ENCODE measurements at regions not wholly inside any gene's neighbourhood (a gene's known extent, or its start where the extent isn't known, plus 50 kb on each side); places are given as distances from the start of the nearest gene placed in this dataset.

GRCh38 chr5:17766031-17766430 lies 131.8 kb downstream of the TAF11L14 start:
- no TSS peak for BruUV-seq (replicated peaks)
- intact Hi-C loops (cut with micrococcal nuclease; ENCODE audit: unreplicated experiment): loop anchor here (10.0 kb wide), 1 partner anchor 551 kb away; the partner anchor contains the start of gene BASP1
- H3K27me3 ChIP-seq (replicated peaks; ENCODE audit: control insufficient read depth, insufficient read depth, low read length): no peaks in the 10 kb centered on the region
- H3K4me3 ChIP-seq (ENCODE audit: low read depth, low read length): no peak overlapping the region
- DNase-seq: no peak
- CTCF ChIA-PET: no interaction called here
- no peak for TF ChIP-seq CTCF (IDR thresholded peaks at IDR 0.05; ENCODE audit: insufficient read depth in 1 of 2, low read depth in 1 of 2, low read length in 1 of 2, severe bottlenecking in 1 of 2, unreplicated experiment in 1 of 2)
- no peaks in the 10 kb centered on the region for H3K36me3 Mint-ChIP-seq (ENCODE audit: insufficient read depth, unreplicated experiment)
- H3K4me1 ChIP-seq: no peaks in the 10 kb centered on the region
- no peaks in the 10 kb centered on the region for H3K9me3 ChIP-seq
- no peak overlapping the region for H3K27ac Mint-ChIP-seq (ENCODE audit: unreplicated experiment)
- POLR2A ChIA-PET: no interaction called here
- no peaks in the 10 kb centered on the region for H3K4me1 Mint-ChIP-seq (ENCODE audit: low read depth, unreplicated experiment)
- no peaks in the 10 kb centered on the region for H3K9me3 Mint-ChIP-seq (ENCODE audit: unreplicated experiment)
- peaks cover 5% of the 10 kb centered on the region for H3K27me3 Mint-ChIP-seq (ENCODE audit: insufficient read depth, unreplicated experiment)
- H3K36me3 ChIP-seq (ENCODE audit: control insufficient read depth, insufficient read depth, low read length): no peaks in the 10 kb centered on the region
- H3K4me3 Mint-ChIP-seq (ENCODE audit: unreplicated experiment): no peak overlapping the region

- Histone ChIP-seq H3K27me3 (replicated peaks; ENCODE audit: control insufficient read depth, insufficient read depth, low read length) (no peaks in the 10 kb centered on the region), H3K36me3 (ENCODE audit: control insufficient read depth, insufficient read depth, low read length) (no peaks in the 10 kb centered on the region), H3K4me3 (ENCODE audit: low read depth, low read length) (no peak overlapping the region), H3K4me1 (no peaks in the 10 kb centered on the region), H3K9me3 (no peaks in the 10 kb centered on the region)
- Mint-ChIP-seq H3K27me3 (ENCODE audit: insufficient read depth, unreplicated experiment) (peaks cover 5% of the 10 kb centered on the region), H3K4me1 (ENCODE audit: low read depth, unreplicated experiment) (no peaks in the 10 kb centered on the region), H3K9me3 (ENCODE audit: unreplicated experiment) (no peaks in the 10 kb centered on the region), H3K36me3 (ENCODE audit: insufficient read depth, unreplicated experiment) (no peaks in the 10 kb centered on the region), H3K4me3 (ENCODE audit: unreplicated experiment) (no peak overlapping the region), H3K27ac (ENCODE audit: unreplicated experiment) (no peak overlapping the region)
- POLR2A ChIA-PET: no interaction called here
- TF ChIP-seq CTCF (IDR thresholded peaks at IDR 0.05; ENCODE audit: insufficient read depth in 1 of 2, low read depth in 1 of 2, low read length in 1 of 2, severe bottlenecking in 1 of 2, unreplicated experiment in 1 of 2): no peak
- CTCF ChIA-PET: no interaction called here
- no TSS peak for BruUV-seq (replicated peaks)
- intact Hi-C loops (cut with micrococcal nuclease; ENCODE audit: unreplicated experiment): loop anchor here (10.0 kb wide), 1 partner anchor 554 kb away; the partner anchor contains the start of gene BASP1
- DNase-seq: no peak
These were observed 135.0 kb downstream of the TAF11L14 start for GRCh38 chr5:17769277-17769676.

GRCh38 chr5:17772232-17772631 lies 138.0 kb downstream of the TAF11L14 start:
- H3K27me3 ChIP-seq (replicated peaks; ENCODE audit: control insufficient read depth, insufficient read depth, low read length): no peaks in the 10 kb centered on the region
- no peaks in the 10 kb centered on the region for H3K36me3 Mint-ChIP-seq (ENCODE audit: insufficient read depth, unreplicated experiment)
- no peak overlapping the region for H3K27ac Mint-ChIP-seq (ENCODE audit: unreplicated experiment)
- ChIA-PET POLR2A (no interaction called here), CTCF (no interaction called here)
- no TSS peak for BruUV-seq (replicated peaks)
- H3K4me1 ChIP-seq: no peaks in the 10 kb centered on the region
- intact Hi-C loops (cut with micrococcal nuclease; ENCODE audit: unreplicated experiment): no loop called here
- H3K4me3 Mint-ChIP-seq (ENCODE audit: unreplicated experiment): no peak overlapping the region
- no peak for TF ChIP-seq CTCF (IDR thresholded peaks at IDR 0.05; ENCODE audit: insufficient read depth in 1 of 2, low read depth in 1 of 2, low read length in 1 of 2, severe bottlenecking in 1 of 2, unreplicated experiment in 1 of 2)
- no peaks in the 10 kb centered on the region for H3K9me3 Mint-ChIP-seq (ENCODE audit: unreplicated experiment)
- H3K36me3 ChIP-seq (ENCODE audit: control insufficient read depth, insufficient read depth, low read length): no peaks in the 10 kb centered on the region
- no peaks in the 10 kb centered on the region for H3K27me3 Mint-ChIP-seq (ENCODE audit: insufficient read depth, unreplicated experiment)
- H3K4me3 ChIP-seq (ENCODE audit: low read depth, low read length): no peak overlapping the region
- H3K4me1 Mint-ChIP-seq (ENCODE audit: low read depth, unreplicated experiment): no peaks in the 10 kb centered on the region
- H3K9me3 ChIP-seq: no peaks in the 10 kb centered on the region
- DNase-seq: no peak
